GM21786 (cell line): ENCODE measurements at regions not wholly inside any gene's neighbourhood (a gene's known extent, or its start where the extent isn't known, plus 50 kb on each side); places are given as distances from the start of the nearest gene placed in this dataset.

Source experiments
- ATAC-seq: cut with Tn5 transposase; IDR thresholded peaks from one replicate; pipeline ENCODE4 v1.9.1; 2021; ENCODE audit not compliant: unreplicated experiment

- ATAC-seq: no peak
Measured at GRCh38 chr9:90979138-90979551, 177.5 kb downstream of the SYK start.

- ATAC-seq: no peak
Measured at GRCh38 chr9:90979639-90980038, 178.0 kb downstream of the SYK start.

- ATAC-seq: no peak
Measured at GRCh38 chr9:90981726-90982125, 180.1 kb downstream of the SYK start.

- ATAC-seq: no peak
Measured at GRCh38 chr9:90983394-90983793, 181.8 kb downstream of the SYK start.

GRCh38 chr9:90985631-90986030 lies 184.0 kb downstream of the SYK start:
- ATAC-seq: no peak

- ATAC-seq: no peak
Measured at GRCh38 chr9:90986161-90986560, 184.5 kb downstream of the SYK start.

- no peak for ATAC-seq
Measured at GRCh38 chr9:90987566-90987965, 185.9 kb downstream of the SYK start.

- ATAC-seq: no peak
Measured at GRCh38 chr9:90988318-90988717, 186.7 kb downstream of the SYK start.

- no peak for ATAC-seq
Measured at GRCh38 chr9:90991953-90992352, 190.3 kb downstream of the SYK start.

- ATAC-seq: no peak
Measured at GRCh38 chr9:90995516-90995915, 193.9 kb downstream of the SYK start.

GRCh38 chr9:90996154-90997065 lies 194.8 kb downstream of the SYK start:
- no peak for ATAC-seq

GRCh38 chr9:90998573-90998972 lies 197.0 kb downstream of the SYK start:
- ATAC-seq: no peak

- ATAC-seq: no peak
Measured at GRCh38 chr9:90999425-91000397, 198.1 kb downstream of the SYK start.

- no peak for ATAC-seq
Measured at GRCh38 chr9:91001146-91001611, 199.6 kb downstream of the SYK start.

GRCh38 chr9:91004484-91004883 lies 202.9 kb downstream of the SYK start:
- no peak for ATAC-seq

GRCh38 chr9:91004992-91005391 lies 203.4 kb downstream of the SYK start:
- ATAC-seq: no peak

GRCh38 chr9:91006046-91006445 lies 204.4 kb downstream of the SYK start:
- ATAC-seq: no peak

GRCh38 chr9:91008568-91008967 lies 206.9 kb downstream of the SYK start:
- ATAC-seq: no peak

GRCh38 chr9:91011891-91012290 lies 210.3 kb downstream of the SYK start:
- no peak for ATAC-seq

GRCh38 chr9:91012933-91013841 lies 211.6 kb downstream of the SYK start:
- ATAC-seq: no peak

- ATAC-seq: no peak
Measured at GRCh38 chr9:91017245-91017644, 215.6 kb downstream of the SYK start.
